ENCODE measurements at regions not wholly inside any gene's neighbourhood (a gene's known extent, or its start where the extent isn't known, plus 50 kb on each side); places are given as distances from the start of the nearest gene placed in this dataset.

DNA sequence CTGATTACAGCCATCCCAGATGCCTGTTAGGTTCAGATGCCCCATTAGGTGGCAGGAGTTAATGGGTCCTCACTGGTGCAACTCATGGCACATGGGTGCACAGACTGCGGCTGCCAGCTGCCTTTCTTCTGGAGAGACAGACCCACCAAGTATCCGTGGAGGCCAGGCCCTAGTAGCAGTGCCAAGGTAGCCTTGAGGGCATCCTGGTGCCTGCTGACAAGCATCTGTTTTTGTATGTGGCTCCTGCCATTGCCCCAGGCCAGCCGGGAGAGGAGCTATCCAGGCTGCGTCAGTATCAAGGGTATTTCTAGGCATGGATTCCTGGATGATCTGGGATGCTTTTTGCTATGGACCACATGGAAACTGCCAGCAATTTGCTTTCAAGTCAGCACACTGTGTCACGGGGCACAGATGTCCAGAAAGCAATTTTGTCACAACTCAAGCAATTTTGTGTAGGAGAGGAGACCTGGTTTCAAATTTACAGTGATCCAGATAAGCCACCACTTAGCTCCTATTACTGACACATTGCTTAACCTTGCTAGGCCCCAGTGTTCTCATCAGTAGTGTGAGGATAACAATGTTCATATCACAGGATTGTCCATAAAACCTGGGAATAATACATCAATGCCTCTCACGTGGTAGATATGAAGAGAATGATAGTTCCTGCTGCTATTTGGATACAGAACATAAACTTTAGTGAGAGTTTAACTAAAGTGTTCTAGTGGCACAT is 815.1 kb upstream of the RAB6C start:
- Mint-ChIP-seq H3K9me3 (ENCODE audit: low read depth) (peaks cover 3% of the 10 kb centered on the region), H3K27ac (no peak overlapping the region), H3K4me1 (ENCODE audit: low read depth) (peaks cover 4% of the 10 kb centered on the region), H3K4me3 (ENCODE audit: low read depth) (no peak overlapping the region), H3K36me3 (ENCODE audit: insufficient read depth) (no peaks in the 10 kb centered on the region), H3K27me3 (peaks cover 8% of the 10 kb centered on the region)
- no peak for DNase-seq (ENCODE audit: low spot score, unreplicated experiment)
- TF ChIP-seq, protein P1, sequence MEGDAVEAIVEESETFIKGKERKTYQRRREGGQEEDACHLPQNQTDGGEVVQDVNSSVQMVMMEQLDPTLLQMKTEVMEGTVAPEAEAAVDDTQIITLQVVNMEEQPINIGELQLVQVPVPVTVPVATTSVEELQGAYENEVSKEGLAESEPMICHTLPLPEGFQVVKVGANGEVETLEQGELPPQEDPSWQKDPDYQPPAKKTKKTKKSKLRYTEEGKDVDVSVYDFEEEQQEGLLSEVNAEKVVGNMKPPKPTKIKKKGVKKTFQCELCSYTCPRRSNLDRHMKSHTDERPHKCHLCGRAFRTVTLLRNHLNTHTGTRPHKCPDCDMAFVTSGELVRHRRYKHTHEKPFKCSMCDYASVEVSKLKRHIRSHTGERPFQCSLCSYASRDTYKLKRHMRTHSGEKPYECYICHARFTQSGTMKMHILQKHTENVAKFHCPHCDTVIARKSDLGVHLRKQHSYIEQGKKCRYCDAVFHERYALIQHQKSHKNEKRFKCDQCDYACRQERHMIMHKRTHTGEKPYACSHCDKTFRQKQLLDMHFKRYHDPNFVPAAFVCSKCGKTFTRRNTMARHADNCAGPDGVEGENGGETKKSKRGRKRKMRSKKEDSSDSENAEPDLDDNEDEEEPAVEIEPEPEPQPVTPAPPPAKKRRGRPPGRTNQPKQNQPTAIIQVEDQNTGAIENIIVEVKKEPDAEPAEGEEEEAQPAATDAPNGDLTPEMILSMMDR (IDR thresholded peaks at IDR 0.05; ENCODE audit: unreplicated experiment) = no peak

DNA sequence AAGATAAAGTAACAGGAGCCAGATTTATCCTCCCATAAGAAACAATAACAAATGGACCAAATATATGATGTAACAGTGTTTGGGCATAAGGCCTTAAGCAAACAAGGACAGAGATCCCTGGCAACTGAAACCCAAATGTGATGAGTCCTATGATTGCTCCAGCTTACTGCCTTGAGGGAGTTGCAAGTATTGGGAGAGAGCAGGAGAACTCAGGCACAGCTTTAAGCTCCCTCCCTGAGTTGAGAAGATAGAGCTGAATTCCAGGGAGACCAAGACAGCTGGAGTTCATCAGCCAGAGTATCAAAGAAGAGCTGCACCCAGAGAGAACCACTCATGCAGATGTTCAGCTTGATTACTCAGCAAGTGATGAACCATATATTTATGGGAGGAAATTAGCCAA is 814.5 kb upstream of the RAB6C start:
- H3K4me3 Mint-ChIP-seq (ENCODE audit: low read depth) = no peak overlapping the region
- H3K9me3 Mint-ChIP-seq (ENCODE audit: low read depth) = peaks cover 3% of the 10 kb centered on the region
- no peak for DNase-seq (ENCODE audit: low spot score, unreplicated experiment)
- H3K27ac Mint-ChIP-seq = no peak overlapping the region
- H3K36me3 Mint-ChIP-seq (ENCODE audit: insufficient read depth) = no peaks in the 10 kb centered on the region
- H3K27me3 Mint-ChIP-seq = peaks cover 8% of the 10 kb centered on the region
- H3K4me1 Mint-ChIP-seq (ENCODE audit: low read depth) = peaks cover 4% of the 10 kb centered on the region
- TF ChIP-seq, protein P1 (IDR thresholded peaks at IDR 0.05; ENCODE audit: unreplicated experiment) = no peak

DNA sequence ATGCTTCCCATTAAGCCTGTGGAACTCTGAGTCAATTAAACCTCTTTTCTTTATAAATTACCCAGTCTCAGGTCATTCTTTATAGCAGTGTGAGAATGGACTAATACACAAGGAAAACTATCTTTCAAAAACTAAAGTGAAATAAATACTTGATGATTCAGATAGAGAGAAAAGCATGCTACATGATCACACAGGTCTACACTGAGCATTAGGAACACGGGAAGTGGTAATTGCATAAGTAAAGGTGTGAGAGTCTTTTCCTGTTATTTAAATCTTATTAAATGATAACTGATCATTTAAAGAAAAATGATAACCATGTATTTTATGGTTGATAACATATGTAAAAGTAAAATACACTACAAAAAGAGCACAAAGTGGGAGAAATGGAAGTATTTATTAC is 812.0 kb upstream of the RAB6C start:
- no peak overlapping the region for H3K4me3 Mint-ChIP-seq (ENCODE audit: low read depth)
- TF ChIP-seq, protein P1 (IDR thresholded peaks at IDR 0.05; ENCODE audit: unreplicated experiment) = no peak
- H3K4me1 Mint-ChIP-seq (ENCODE audit: low read depth) = no peaks in the 10 kb centered on the region
- peaks cover 3% of the 10 kb centered on the region for H3K9me3 Mint-ChIP-seq (ENCODE audit: low read depth)
- DNase-seq (ENCODE audit: low spot score, unreplicated experiment) = no peak
- peaks cover 4% of the 10 kb centered on the region for H3K27me3 Mint-ChIP-seq
- H3K27ac Mint-ChIP-seq = no peak overlapping the region
- no peaks in the 10 kb centered on the region for H3K36me3 Mint-ChIP-seq (ENCODE audit: insufficient read depth)

- Mint-ChIP-seq H3K4me1 (ENCODE audit: low read depth) (no peaks in the 10 kb centered on the region), H3K4me3 (ENCODE audit: low read depth) (no peak overlapping the region), H3K36me3 (ENCODE audit: insufficient read depth) (no peaks in the 10 kb centered on the region), H3K9me3 (ENCODE audit: low read depth) (peaks cover 9% of the 10 kb centered on the region), H3K27me3 (no peaks in the 10 kb centered on the region), H3K27ac (no peak overlapping the region)
- DNase-seq (ENCODE audit: low spot score, unreplicated experiment) = no peak
- TF ChIP-seq, protein P1 (IDR thresholded peaks at IDR 0.05; ENCODE audit: unreplicated experiment) = no peak
Measured at GRCh38 chr2:129170570-129170969, 808.9 kb upstream of the RAB6C start.

DNA sequence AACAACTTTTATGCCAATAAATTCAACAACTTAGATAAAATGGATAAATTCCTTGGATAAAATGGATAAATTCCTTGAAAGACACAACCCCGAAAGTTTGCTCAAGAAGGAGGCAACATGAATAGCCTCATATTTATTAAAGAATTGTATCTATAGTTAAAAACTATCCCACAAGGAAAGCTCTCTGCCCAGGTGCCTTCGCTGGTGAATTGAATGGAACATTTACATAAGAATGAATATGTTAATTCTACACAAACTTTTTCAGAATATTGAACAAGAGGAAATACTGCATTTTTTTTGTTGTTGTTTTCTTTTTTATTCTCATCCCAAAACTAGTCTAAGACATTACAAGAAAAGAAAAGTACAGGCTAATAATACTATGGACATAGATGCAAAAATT is 805.3 kb upstream of the RAB6C start:
- no peaks in the 10 kb centered on the region for H3K4me1 Mint-ChIP-seq (ENCODE audit: low read depth)
- H3K27ac Mint-ChIP-seq = no peak overlapping the region
- H3K9me3 Mint-ChIP-seq (ENCODE audit: low read depth) = peaks cover 6% of the 10 kb centered on the region
- no peak for DNase-seq (ENCODE audit: low spot score, unreplicated experiment)
- TF ChIP-seq, protein P1 (IDR thresholded peaks at IDR 0.05; ENCODE audit: unreplicated experiment) = no peak
- no peaks in the 10 kb centered on the region for H3K36me3 Mint-ChIP-seq (ENCODE audit: insufficient read depth)
- H3K27me3 Mint-ChIP-seq = peaks cover 4% of the 10 kb centered on the region
- H3K4me3 Mint-ChIP-seq (ENCODE audit: low read depth) = no peak overlapping the region
